ENCODE measurements at regions not wholly inside any gene's neighbourhood (a gene's known extent, or its start where the extent isn't known, plus 50 kb on each side); places are given as distances from the start of the nearest gene placed in this dataset.

- Mint-ChIP-seq H3K4me3 (no peak overlapping the region), H3K4me1 (ENCODE audit: unreplicated experiment) (peaks cover 35% of the 10 kb centered on the region), H3K9me3 (no peaks in the 10 kb centered on the region), H3K27me3 (no peaks in the 10 kb centered on the region), H3K36me3 (no peaks in the 10 kb centered on the region), H3K27ac (no peak overlapping the region)
- no peak for TF ChIP-seq CTCF (conservative IDR thresholded peaks at IDR 0.05)
- no peak for DNase-seq (ENCODE audit: extremely low spot score, unreplicated experiment)
Observed at GRCh38 chr4:137599734-137600133, 67.4 kb upstream of the PCDH18 start.

GRCh38 chr4:137597752-137598430 lies 65.6 kb upstream of the PCDH18 start:
- no peak for DNase-seq (ENCODE audit: extremely low spot score, unreplicated experiment)
- Mint-ChIP-seq H3K27ac (no peak overlapping the region), H3K4me1 (ENCODE audit: unreplicated experiment) (peaks cover 31% of the 10 kb centered on the region), H3K9me3 (no peaks in the 10 kb centered on the region), H3K27me3 (no peaks in the 10 kb centered on the region), H3K36me3 (no peaks in the 10 kb centered on the region), H3K4me3 (no peak overlapping the region)
- TF ChIP-seq CTCF (conservative IDR thresholded peaks at IDR 0.05), result no peak

- no peaks in the 10 kb centered on the region for H3K27me3 Mint-ChIP-seq
- no peak overlapping the region for H3K27ac Mint-ChIP-seq
- peaks cover 4% of the 10 kb centered on the region for H3K9me3 Mint-ChIP-seq
- H3K4me1 Mint-ChIP-seq (ENCODE audit: unreplicated experiment), result peaks cover 4% of the 10 kb centered on the region
- no peak for DNase-seq (ENCODE audit: extremely low spot score, unreplicated experiment)
- no peaks in the 10 kb centered on the region for H3K36me3 Mint-ChIP-seq
- TF ChIP-seq CTCF (conservative IDR thresholded peaks at IDR 0.05), result no peak
- H3K4me3 Mint-ChIP-seq, result no peak overlapping the region
Observed at GRCh38 chr4:137587796-137588195, 55.5 kb upstream of the PCDH18 start.

- Mint-ChIP-seq H3K36me3 (no peaks in the 10 kb centered on the region), H3K4me3 (no peak overlapping the region), H3K4me1 (ENCODE audit: unreplicated experiment) (no peaks in the 10 kb centered on the region), H3K27me3 (no peaks in the 10 kb centered on the region), H3K27ac (no peak overlapping the region), H3K9me3 (peaks cover 4% of the 10 kb centered on the region)
- TF ChIP-seq CTCF (conservative IDR thresholded peaks at IDR 0.05), result no peak
- no peak for DNase-seq (ENCODE audit: extremely low spot score, unreplicated experiment)
Observed at GRCh38 chr4:137583671-137584070, 51.4 kb upstream of the PCDH18 start.

All from type B pancreatic cell (in vitro differentiated cells).